Vagina (tissue), 2 donors: ENCODE measurements at regions not wholly inside any gene's neighbourhood (a gene's known extent, or its start where the extent isn't known, plus 50 kb on each side); places are given as distances from the start of the nearest gene placed in this dataset.
"Not testable (repeated sequence)": the region's sequence is repeated elsewhere in the genome, so short reads cannot be mapped to it uniquely, and the experiment has no call there.

ENCODE experiments used
- DNase-seq, 2 donors: peaks; one replicate each; pipeline ENCODE4 v3.0.0-alpha.2; 2017; ENCODE audit errors: extremely low spot score in 2 of 2
- H3K27ac ChIP-seq: fragments of 200-600 bp; sonication (generic); one replicate; pipeline ENCODE4 v1.5.1; 2019
- H3K27me3 ChIP-seq: fragments of 200-600 bp; sonication (generic); one replicate; pipeline ENCODE4 v1.5.1; 2019
- H3K36me3 ChIP-seq, 2 donors: fragments of 200-600 bp; sonication (generic); one replicate each; pipeline ENCODE4 v1.5.1; 2017 to 2019
- H3K4me1 ChIP-seq: fragments of 200-600 bp; sonication (generic); one replicate; pipeline ENCODE4 v1.5.1; 2019
- H3K4me3 ChIP-seq, 2 donors: fragments of 200-600 bp; sonication (generic); 1 replicate in 1 of 2; 2 replicates in 1 of 2; pipeline ENCODE4 v1.5.1; 2016 to 2019
- H3K9me3 ChIP-seq: fragments of 200-600 bp; sonication (generic); one replicate; pipeline ENCODE4 v1.5.1; 2019
- CTCF ChIP-seq, 3 experiments: fragments of 450-650 bp in 2 of 3; fragments of 200-600 bp in 1 of 3; sonication (generic) in 1 of 3; IDR thresholded peaks; one replicate each; pipeline ENCODE4 v1.5.1; 2017 to 2019; ENCODE audit warnings: antibody characterized with exemption in 3 of 3, mild to moderate bottlenecking in 2 of 3, moderate library complexity in 2 of 3
- POLR2A ChIP-seq, 2 donors: fragments of 450-650 bp; IDR thresholded peaks; one replicate each; pipeline ENCODE4 v1.6.1; 2017; ENCODE audit warnings: antibody characterized with exemption in 2 of 2, mild to moderate bottlenecking in 2 of 2, moderate library complexity in 2 of 2
- POLR2AphosphoS5 ChIP-seq, 2 donors: sonication (generic); formaldehyde crosslinking; IDR thresholded peaks; one replicate each; pipeline ENCODE4 v1.9.0; 2017; ENCODE audit warnings: antibody characterized with exemption in 2 of 2, mild to moderate bottlenecking in 2 of 2, low read depth in 1 of 2; ENCODE audit not compliant: insufficient read depth in 1 of 2
- intact Hi-C: fragments of 100-400 bp; cut with DNase I; formaldehyde crosslinking; loops from one replicate; pipeline ENCODE4 v1.15.1; 2023

DNA sequence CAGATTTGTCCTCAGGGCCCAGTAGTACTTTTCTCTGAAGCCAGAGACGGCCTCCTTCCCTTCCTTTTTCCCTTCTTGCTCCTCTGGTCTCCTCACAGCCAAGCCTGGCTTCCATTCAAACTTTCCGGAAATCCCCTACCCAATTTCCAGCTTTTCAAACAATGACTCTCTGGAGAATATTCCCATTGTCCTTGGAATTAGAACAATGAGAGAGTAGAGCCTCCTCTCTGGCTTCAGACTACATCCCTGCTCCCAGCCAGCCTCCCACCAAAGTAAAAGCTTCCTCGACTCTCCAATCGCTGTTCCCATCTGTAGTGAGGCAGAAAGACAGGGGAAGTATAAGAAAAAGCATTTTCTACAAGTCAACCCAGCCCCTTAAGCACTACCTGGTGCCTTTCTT lies 77.7 kb upstream of the SOX13 start:
- no peak overlapping the region for H3K27ac ChIP-seq
- intact Hi-C loops: no loop called here
- no peaks in the 10 kb centered on the region for H3K36me3 ChIP-seq
- no peaks in the 10 kb centered on the region for H3K9me3 ChIP-seq
- H3K4me1 ChIP-seq: no peaks in the 10 kb centered on the region
- H3K27me3 ChIP-seq: no peaks in the 10 kb centered on the region
- H3K4me3 ChIP-seq: no peak overlapping the region
- no peak for DNase-seq
- TF ChIP-seq CTCF (IDR thresholded peaks at IDR 0.05) (no peak), POLR2A (IDR thresholded peaks at IDR 0.05) (no peak), POLR2AphosphoS5 (IDR thresholded peaks at IDR 0.05; ENCODE audit: insufficient read depth in 1 of 2, low read depth in 1 of 2) (no peak)

DNA sequence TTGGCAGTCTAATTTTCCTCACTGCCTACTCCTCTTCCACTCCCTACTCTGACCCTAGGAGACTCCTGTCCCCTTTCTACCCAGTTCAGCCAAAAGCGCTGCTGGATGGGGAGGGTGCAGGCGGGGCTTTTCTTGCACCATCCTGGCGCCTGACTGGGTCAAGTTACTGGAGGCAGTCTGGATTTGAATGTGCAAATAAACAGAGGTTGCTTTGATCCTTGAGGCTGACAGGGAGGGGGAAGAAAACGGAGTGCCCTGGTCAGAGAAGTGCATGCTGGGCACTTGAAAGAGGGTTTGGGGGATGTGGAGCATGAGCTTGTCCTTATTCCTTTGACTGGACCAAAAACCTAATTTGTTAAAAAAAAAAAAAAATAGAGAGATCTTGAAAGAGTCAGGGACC lies 76.8 kb upstream of the SOX13 start:
- Histone ChIP-seq H3K36me3 (no peaks in the 10 kb centered on the region), H3K9me3 (no peaks in the 10 kb centered on the region), H3K27ac (no peak overlapping the region), H3K27me3 (no peaks in the 10 kb centered on the region), H3K4me3 (no peak overlapping the region), H3K4me1 (no peaks in the 10 kb centered on the region)
- no peak for TF ChIP-seq CTCF (IDR thresholded peaks at IDR 0.05)
- no peak for TF ChIP-seq POLR2AphosphoS5 (IDR thresholded peaks at IDR 0.05; ENCODE audit: insufficient read depth in 1 of 2, low read depth in 1 of 2)
- TF ChIP-seq POLR2A (IDR thresholded peaks at IDR 0.05): no peak
- no peak for DNase-seq
- intact Hi-C loops: no loop called here

GRCh38 chr1:203998571-203998970 lies 74.3 kb upstream of the SOX13 start:
- H3K27ac ChIP-seq, DNase-seq, H3K4me3 ChIP-seq, intact Hi-C loops, H3K9me3 ChIP-seq, H3K4me1 ChIP-seq, H3K36me3 ChIP-seq, H3K27me3 ChIP-seq: not testable (repeated sequence)

DNA sequence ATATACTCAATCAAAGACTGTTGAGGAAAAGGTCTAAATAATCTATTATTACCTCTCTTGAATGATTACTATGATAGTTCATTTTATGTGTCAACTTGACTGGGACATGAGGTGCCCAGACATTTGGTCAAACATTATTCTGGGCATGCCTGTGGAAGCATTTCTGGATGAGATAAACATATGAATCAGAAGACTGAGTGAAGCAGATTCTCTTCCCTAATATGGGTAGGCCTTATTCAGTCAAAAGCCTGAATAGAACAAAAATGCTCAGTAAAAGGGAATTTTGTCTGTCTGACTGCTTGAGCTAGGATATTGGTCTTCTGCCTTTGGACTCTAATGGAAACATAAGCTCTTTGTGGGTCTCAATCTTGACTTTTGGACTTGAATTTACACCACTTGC lies 73.3 kb upstream of the SOX13 start:
- Histone ChIP-seq H3K9me3 (no peaks in the 10 kb centered on the region), H3K27me3 (no peaks in the 10 kb centered on the region), H3K27ac (no peak overlapping the region), H3K36me3 (no peaks in the 10 kb centered on the region), H3K4me3 (no peak overlapping the region), H3K4me1 (no peaks in the 10 kb centered on the region)
- DNase-seq: no peak
- TF ChIP-seq POLR2A (IDR thresholded peaks at IDR 0.05) (no peak), CTCF (IDR thresholded peaks at IDR 0.05) (no peak), POLR2AphosphoS5 (IDR thresholded peaks at IDR 0.05; ENCODE audit: insufficient read depth in 1 of 2, low read depth in 1 of 2) (no peak)
- intact Hi-C loops: no loop called here

DNA sequence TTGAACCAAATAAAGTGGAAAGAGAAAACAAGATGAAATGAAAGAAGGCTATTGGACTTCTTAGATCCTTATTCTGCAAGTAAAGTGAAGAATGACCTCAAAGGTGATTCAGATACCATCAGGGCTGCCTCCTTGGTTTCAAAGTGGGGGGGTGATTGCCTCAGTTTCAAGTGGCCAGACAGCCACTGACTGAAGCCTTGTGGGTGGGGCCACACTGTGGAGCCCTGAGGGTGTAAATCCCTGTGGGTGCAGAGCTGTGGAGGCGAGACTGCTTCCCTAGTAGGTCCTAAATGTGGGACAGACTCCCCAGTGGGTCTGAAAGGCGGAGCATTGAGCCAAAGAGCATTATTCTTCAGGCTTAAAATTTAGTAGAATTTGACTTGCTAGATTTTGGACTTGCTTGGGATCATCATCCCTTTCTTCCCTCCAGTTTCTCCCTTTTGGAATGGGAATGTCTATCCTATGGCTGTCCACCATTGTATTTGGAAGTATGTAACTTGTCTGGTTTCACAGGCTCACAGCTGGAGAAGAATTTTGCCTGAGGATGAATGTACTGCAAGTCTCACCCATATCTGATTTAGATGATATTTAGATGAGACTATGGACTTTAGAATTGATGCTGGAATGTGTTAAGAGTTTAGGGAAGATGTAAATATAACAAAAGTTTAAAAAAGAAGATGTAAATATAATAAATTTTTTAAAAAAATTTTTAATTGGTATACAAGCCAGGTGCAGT lies 71.6 kb upstream of the SOX13 start:
- Histone ChIP-seq H3K4me3 (no peak overlapping the region), H3K27ac (no peak overlapping the region), H3K9me3 (no peaks in the 10 kb centered on the region), H3K4me1 (no peaks in the 10 kb centered on the region), H3K36me3 (no peaks in the 10 kb centered on the region), H3K27me3 (no peaks in the 10 kb centered on the region)
- TF ChIP-seq POLR2AphosphoS5 (IDR thresholded peaks at IDR 0.05; ENCODE audit: insufficient read depth in 1 of 2, low read depth in 1 of 2) (no peak), CTCF (IDR thresholded peaks at IDR 0.05) (no peak), POLR2A (IDR thresholded peaks at IDR 0.05) (no peak)
- DNase-seq: no peak
- intact Hi-C loops: no loop called here
